Bronchial epithelial cell (primary cell): ENCODE measurements at regions not wholly inside any gene's neighbourhood (a gene's known extent, or its start where the extent isn't known, plus 50 kb on each side); places are given as distances from the start of the nearest gene placed in this dataset.
A peak's percentile ranks its signal among the peaks of the same experiment; 100 is the strongest.

Experiments
- DNase-seq: peaks from one replicate; pipeline ENCODE4 v3.0.0-alpha.2; 2010; ENCODE audit warnings: low read depth
- FAIRE-seq: peaks from 2 replicates; lab custom pipeline; 2011; peaks lifted over from hg19 to GRCh38; lab: Jason Lieb, UNC
- H3K27me3 ChIP-seq: 2 replicates; pipeline ENCODE4 v1.5.1; 2011; ENCODE audit warnings: low read length; ENCODE audit not compliant: control insufficient read depth, insufficient read depth
- H3K36me3 ChIP-seq: 2 replicates; pipeline ENCODE4 v1.5.1; 2011; ENCODE audit warnings: low read length; ENCODE audit not compliant: control insufficient read depth, insufficient read depth
- H3K4me3 ChIP-seq: 2 replicates; pipeline ENCODE4 v1.5.1; 2011; ENCODE audit warnings: mild to moderate bottlenecking, low read depth, low read length, control low read depth
- TF ChIP-seq, protein P1 (sequence below): IDR thresholded peaks from 2 replicates; pipeline ENCODE4 v1.5.1; 2011; ENCODE audit warnings: mild to moderate bottlenecking, moderate library complexity, low read length, control low read depth, inconsistent platforms; ENCODE audit not compliant: insufficient read depth, severe bottlenecking

- Histone ChIP-seq H3K27me3 (no peaks in the 10 kb centered on the region), H3K36me3 (no peaks in the 10 kb centered on the region), H3K4me3 (no peak overlapping the region)
- DNase-seq (no peak), FAIRE-seq (no peak)
- TF ChIP-seq, protein P1, sequence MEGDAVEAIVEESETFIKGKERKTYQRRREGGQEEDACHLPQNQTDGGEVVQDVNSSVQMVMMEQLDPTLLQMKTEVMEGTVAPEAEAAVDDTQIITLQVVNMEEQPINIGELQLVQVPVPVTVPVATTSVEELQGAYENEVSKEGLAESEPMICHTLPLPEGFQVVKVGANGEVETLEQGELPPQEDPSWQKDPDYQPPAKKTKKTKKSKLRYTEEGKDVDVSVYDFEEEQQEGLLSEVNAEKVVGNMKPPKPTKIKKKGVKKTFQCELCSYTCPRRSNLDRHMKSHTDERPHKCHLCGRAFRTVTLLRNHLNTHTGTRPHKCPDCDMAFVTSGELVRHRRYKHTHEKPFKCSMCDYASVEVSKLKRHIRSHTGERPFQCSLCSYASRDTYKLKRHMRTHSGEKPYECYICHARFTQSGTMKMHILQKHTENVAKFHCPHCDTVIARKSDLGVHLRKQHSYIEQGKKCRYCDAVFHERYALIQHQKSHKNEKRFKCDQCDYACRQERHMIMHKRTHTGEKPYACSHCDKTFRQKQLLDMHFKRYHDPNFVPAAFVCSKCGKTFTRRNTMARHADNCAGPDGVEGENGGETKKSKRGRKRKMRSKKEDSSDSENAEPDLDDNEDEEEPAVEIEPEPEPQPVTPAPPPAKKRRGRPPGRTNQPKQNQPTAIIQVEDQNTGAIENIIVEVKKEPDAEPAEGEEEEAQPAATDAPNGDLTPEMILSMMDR, result no peak
These were observed 176.1 kb downstream of the GOLIM4 start for GRCh38 chr3:167919590-167919989.

DNA sequence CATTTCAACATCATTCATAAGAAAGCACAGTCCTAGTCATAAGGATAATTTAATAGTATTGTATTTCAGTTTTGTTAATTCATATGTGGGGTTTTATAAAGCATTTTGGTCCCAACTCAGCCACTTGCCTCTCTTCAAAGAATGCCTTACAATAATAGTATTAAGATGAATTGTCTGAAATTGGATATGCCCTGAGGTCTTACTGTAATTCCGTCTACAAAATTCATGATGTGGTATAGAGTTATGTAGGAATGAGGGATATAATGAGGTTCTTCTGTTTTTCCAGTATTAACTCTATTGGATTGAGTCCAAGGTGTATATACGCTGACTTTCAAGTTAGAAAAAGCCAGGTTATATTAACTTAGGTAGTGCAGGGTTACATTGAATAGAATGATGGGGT, 177.0 kb downstream of the GOLIM4 start:
- H3K4me3 ChIP-seq, result no peak overlapping the region
- no peak for DNase-seq
- FAIRE-seq, result no peak
- H3K36me3 ChIP-seq, result no peaks in the 10 kb centered on the region
- H3K27me3 ChIP-seq, result no peaks in the 10 kb centered on the region
- TF ChIP-seq, protein P1, result no peak

- no peak overlapping the region for H3K4me3 ChIP-seq
- FAIRE-seq, result no peak
- TF ChIP-seq, protein P1, result no peak
- no peaks in the 10 kb centered on the region for H3K36me3 ChIP-seq
- H3K27me3 ChIP-seq, result no peaks in the 10 kb centered on the region
- DNase-seq, result no peak
These were observed 177.6 kb downstream of the GOLIM4 start for GRCh38 chr3:167918008-167918596.

- FAIRE-seq (no peak), DNase-seq (peak; percentile 15)
These were observed 177.8 kb downstream of the SERPINI1 start for GRCh38 chr3:167913219-167913835.

GRCh38 chr3:167909952-167910351, 174.4 kb downstream of the SERPINI1 start:
- Histone ChIP-seq H3K27me3 (no peaks in the 10 kb centered on the region), H3K4me3 (no peak overlapping the region), H3K36me3 (no peaks in the 10 kb centered on the region)
- TF ChIP-seq, protein P1, result no peak
- FAIRE-seq, result no peak
- no peak for DNase-seq

More at GRCh38 chr3:167913219-167913835, 177.8 kb downstream of the SERPINI1 start:
- TF ChIP-seq, protein P1, result no peak
- Histone ChIP-seq H3K27me3 (no peaks in the 10 kb centered on the region), H3K36me3 (no peaks in the 10 kb centered on the region), H3K4me3 (no peak overlapping the region)
